Breast epithelium (tissue), 3 donors: ENCODE measurements at regions not wholly inside any gene's neighbourhood (a gene's known extent, or its start where the extent isn't known, plus 50 kb on each side); places are given as distances from the start of the nearest gene placed in this dataset.

ENCODE experiments used
- CTCF ChIP-seq, 3 donors: fragments of 450-650 bp; IDR thresholded peaks; one replicate each; pipeline ENCODE4 v1.5.1; 2016 to 2017; ENCODE audit warnings: antibody characterized with exemption in 3 of 3, mild to moderate bottlenecking in 3 of 3, moderate library complexity in 3 of 3
- POLR2A ChIP-seq: fragments of 450-650 bp; IDR thresholded peaks from one replicate; pipeline ENCODE4 v1.6.1; 2016; ENCODE audit warnings: antibody characterized with exemption, mild to moderate bottlenecking, moderate library complexity
- POLR2AphosphoS5 ChIP-seq, 3 donors: sonication (generic); formaldehyde crosslinking; IDR thresholded peaks; one replicate each; pipeline ENCODE4 v1.6.1; 2017; ENCODE audit warnings: antibody characterized with exemption in 3 of 3

GRCh38 chr10:91120348-91120747, 100.1 kb upstream of the PCGF5 start:
- TF ChIP-seq CTCF (IDR thresholded peaks at IDR 0.05) (no peak), POLR2AphosphoS5 (IDR thresholded peaks at IDR 0.05) (no peak), POLR2A (no peak)
